ENCODE measurements at regions not wholly inside any gene's neighbourhood (a gene's known extent, or its start where the extent isn't known, plus 50 kb on each side); places are given as distances from the start of the nearest gene placed in this dataset.

- no peak for DNase-seq (ENCODE audit: insufficient read length)
- TF ChIP-seq POLR2A (IDR thresholded peaks at IDR 0.05; ENCODE audit: low read depth, low read length) = no peak
- TF ChIP-seq TAF1 (IDR thresholded peaks at IDR 0.05; ENCODE audit: borderline replicate concordance, low read depth, low read length) = no peak
- TF ChIP-seq POLR2AphosphoS5 (IDR thresholded peaks at IDR 0.05; ENCODE audit: low read depth, low read length) = no peak
- FAIRE-seq = no peak
Measured at GRCh38 chr16:76959166-76959565, 231.8 kb upstream of the MON1B start.

DNA sequence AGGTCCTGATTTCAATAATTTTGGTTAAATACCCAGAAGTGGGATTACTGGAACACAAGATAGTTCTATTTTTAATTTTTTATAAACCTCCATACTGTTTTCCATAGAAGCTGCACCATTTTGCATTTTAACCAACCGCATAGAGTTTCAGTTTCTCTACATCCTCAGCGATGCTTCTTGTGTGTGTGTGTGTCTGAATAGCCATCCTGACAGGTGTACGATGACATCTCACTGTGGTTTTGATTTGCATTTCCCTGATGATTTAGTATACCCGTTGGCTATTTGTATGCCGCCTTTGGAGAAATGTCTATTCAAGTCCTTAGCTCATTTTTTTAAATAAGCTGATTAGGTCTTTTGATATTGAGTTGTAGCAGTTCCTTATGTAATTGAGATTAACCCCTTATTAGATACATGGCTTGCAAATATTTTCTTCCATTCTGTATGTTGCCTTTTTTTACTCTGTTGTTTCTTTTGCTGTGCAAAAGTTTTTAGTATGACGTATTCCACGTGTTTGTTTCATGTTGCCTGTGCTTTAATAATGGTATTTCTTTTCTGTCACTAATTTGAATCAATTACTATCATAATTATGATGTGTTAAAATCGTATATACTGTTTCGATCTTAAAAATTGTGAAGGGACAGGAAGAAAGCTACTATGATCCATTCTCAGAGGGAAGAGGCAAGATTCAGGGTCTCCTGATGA, 227.2 kb upstream of the MON1B start:
- no peak for FAIRE-seq
- DNase-seq (ENCODE audit: insufficient read length) = no peak
- no peak for TF ChIP-seq POLR2A (IDR thresholded peaks at IDR 0.05; ENCODE audit: low read depth, low read length)
- no peak for TF ChIP-seq TAF1 (IDR thresholded peaks at IDR 0.05; ENCODE audit: borderline replicate concordance, low read depth, low read length)
- no peak for TF ChIP-seq POLR2AphosphoS5 (IDR thresholded peaks at IDR 0.05; ENCODE audit: low read depth, low read length)

DNA sequence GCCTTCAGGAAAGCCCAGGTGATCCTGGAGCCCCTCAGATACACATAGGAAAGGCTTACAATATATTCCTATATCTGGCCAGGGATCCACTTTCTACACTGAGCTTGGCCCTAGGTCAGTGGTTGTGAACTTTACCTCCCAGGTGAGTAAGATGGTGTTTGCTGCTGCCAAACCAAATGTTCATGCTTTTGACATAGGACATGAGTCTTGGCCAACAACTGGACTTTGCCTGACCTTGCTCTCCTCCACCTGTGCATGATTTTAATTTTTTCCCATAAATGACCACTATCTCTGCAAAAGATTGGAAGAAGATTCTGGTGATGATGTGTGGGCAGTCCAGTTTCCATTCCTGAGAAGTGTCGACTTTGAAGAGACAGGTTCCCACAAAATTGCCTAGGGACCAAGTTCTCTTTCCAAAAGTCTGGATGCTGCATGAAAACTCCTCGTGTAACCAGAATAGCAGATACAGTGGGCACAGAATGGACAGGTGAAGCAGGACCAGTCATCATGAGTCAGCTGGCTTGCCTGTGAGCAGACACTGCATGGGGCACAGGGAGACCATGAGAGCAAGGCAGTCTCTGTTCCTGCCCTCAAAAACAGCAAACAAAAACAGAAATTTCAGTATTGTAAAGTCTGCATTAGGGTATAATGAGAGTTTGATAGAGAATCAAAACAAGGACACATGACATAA, 226.4 kb upstream of the MON1B start:
- FAIRE-seq = no peak
- TF ChIP-seq POLR2AphosphoS5 (IDR thresholded peaks at IDR 0.05; ENCODE audit: low read depth, low read length) (no peak), TAF1 (IDR thresholded peaks at IDR 0.05; ENCODE audit: borderline replicate concordance, low read depth, low read length) (no peak), POLR2A (IDR thresholded peaks at IDR 0.05; ENCODE audit: low read depth, low read length) (no peak)
- no peak for DNase-seq (ENCODE audit: insufficient read length)

DNA sequence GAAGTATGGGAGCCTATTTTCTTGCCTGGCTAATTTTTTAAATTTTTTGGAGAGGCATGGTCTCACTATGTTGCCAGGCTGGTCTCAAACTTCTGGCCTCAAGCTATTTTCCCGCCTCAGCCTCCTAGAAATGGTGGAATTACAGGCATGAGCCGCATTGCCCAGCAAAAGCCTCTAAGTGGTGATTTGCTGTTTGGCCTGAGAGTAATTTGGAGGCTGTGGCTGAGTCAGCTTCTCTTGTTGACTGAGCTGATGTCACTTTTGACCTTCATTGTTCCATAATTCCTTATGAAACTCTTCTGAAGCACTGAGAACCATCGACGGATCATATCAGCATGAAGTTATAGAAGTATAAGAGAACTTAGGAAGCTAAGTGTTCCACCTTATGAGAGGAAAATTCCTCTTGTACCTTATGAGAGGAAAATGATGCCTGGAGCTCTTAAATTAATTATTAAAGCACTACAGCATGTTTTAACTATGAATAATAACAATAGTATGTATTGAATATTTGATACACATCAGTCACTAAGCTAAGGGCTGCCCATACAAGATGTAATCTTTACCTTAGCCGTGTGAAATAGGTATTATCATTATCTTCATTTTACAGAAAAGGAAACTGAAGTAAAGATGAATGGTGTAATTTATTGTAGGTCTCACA, 220.8 kb upstream of the MON1B start:
- TF ChIP-seq POLR2A (IDR thresholded peaks at IDR 0.05; ENCODE audit: low read depth, low read length) (no peak), TAF1 (IDR thresholded peaks at IDR 0.05; ENCODE audit: borderline replicate concordance, low read depth, low read length) (no peak), POLR2AphosphoS5 (IDR thresholded peaks at IDR 0.05; ENCODE audit: low read depth, low read length) (no peak)
- no peak for FAIRE-seq
- DNase-seq (ENCODE audit: insufficient read length) = no peak

DNA sequence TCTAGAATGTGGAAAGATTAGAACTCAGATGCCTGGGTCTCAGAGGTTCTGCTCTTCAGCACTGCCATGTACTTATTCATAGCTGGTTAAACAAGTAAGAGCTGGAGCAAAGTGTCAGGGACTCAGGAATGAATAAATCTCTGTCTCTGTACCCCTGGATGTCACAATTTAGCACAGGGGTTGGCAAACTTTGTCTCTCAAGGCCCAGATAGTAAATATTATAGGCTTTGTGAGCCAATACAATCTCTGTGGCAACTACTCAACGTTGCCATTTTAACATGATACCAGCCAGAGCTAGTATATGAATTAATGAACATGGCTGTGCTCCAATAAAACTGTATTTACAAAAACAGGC, 220.3 kb upstream of the MON1B start:
- TF ChIP-seq TAF1 (IDR thresholded peaks at IDR 0.05; ENCODE audit: borderline replicate concordance, low read depth, low read length) (no peak), POLR2AphosphoS5 (IDR thresholded peaks at IDR 0.05; ENCODE audit: low read depth, low read length) (no peak), POLR2A (IDR thresholded peaks at IDR 0.05; ENCODE audit: low read depth, low read length) (no peak)
- DNase-seq (ENCODE audit: insufficient read length) (no peak), FAIRE-seq (no peak)

GRCh38 chr16:76976101-76976500, 214.9 kb upstream of the MON1B start:
- FAIRE-seq (no peak), DNase-seq (ENCODE audit: insufficient read length) (no peak)
- TF ChIP-seq POLR2AphosphoS5 (IDR thresholded peaks at IDR 0.05; ENCODE audit: low read depth, low read length) (no peak), POLR2A (IDR thresholded peaks at IDR 0.05; ENCODE audit: low read depth, low read length) (no peak), TAF1 (IDR thresholded peaks at IDR 0.05; ENCODE audit: borderline replicate concordance, low read depth, low read length) (no peak)

- no peak for FAIRE-seq
- no peak for TF ChIP-seq POLR2AphosphoS5 (IDR thresholded peaks at IDR 0.05; ENCODE audit: low read depth, low read length)
- no peak for TF ChIP-seq TAF1 (IDR thresholded peaks at IDR 0.05; ENCODE audit: borderline replicate concordance, low read depth, low read length)
- TF ChIP-seq POLR2A (IDR thresholded peaks at IDR 0.05; ENCODE audit: low read depth, low read length) = no peak
- no peak for DNase-seq (ENCODE audit: insufficient read length)
Measured at GRCh38 chr16:76976756-76977155, 214.2 kb upstream of the MON1B start.

- TF ChIP-seq POLR2AphosphoS5 (IDR thresholded peaks at IDR 0.05; ENCODE audit: low read depth, low read length) (no peak), TAF1 (IDR thresholded peaks at IDR 0.05; ENCODE audit: borderline replicate concordance, low read depth, low read length) (no peak), POLR2A (IDR thresholded peaks at IDR 0.05; ENCODE audit: low read depth, low read length) (no peak)
- no peak for DNase-seq (ENCODE audit: insufficient read length)
- FAIRE-seq = no peak
Measured at GRCh38 chr16:76984196-76984595, 206.8 kb upstream of the MON1B start.

- no peak for TF ChIP-seq TAF1 (IDR thresholded peaks at IDR 0.05; ENCODE audit: borderline replicate concordance, low read depth, low read length)
- no peak for TF ChIP-seq POLR2AphosphoS5 (IDR thresholded peaks at IDR 0.05; ENCODE audit: low read depth, low read length)
- no peak for TF ChIP-seq POLR2A (IDR thresholded peaks at IDR 0.05; ENCODE audit: low read depth, low read length)
- no peak for FAIRE-seq
- no peak for DNase-seq (ENCODE audit: insufficient read length)
Measured at GRCh38 chr16:76985392-76986045, 205.5 kb upstream of the MON1B start.

DNA sequence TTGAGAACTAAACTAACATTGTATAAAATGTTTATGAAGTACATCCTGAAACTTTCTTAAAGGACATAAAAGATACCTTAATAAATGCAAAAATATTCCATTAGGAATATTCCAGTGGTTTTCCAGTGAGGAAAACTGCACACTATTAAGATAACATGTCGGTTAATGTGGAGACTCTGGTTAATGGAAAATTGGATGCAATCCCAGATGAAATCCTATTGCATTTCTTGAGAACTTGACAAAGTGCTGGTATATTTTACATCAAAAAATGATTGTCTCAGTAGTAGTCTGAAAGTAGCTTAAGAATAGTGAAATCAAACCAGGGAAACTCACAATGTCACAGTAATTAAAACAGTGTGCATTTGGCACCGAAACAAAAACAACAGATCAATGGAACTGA, 202.5 kb upstream of the MON1B start:
- no peak for FAIRE-seq
- TF ChIP-seq TAF1 (IDR thresholded peaks at IDR 0.05; ENCODE audit: borderline replicate concordance, low read depth, low read length) (no peak), POLR2A (IDR thresholded peaks at IDR 0.05; ENCODE audit: low read depth, low read length) (no peak), POLR2AphosphoS5 (IDR thresholded peaks at IDR 0.05; ENCODE audit: low read depth, low read length) (no peak)

DNA sequence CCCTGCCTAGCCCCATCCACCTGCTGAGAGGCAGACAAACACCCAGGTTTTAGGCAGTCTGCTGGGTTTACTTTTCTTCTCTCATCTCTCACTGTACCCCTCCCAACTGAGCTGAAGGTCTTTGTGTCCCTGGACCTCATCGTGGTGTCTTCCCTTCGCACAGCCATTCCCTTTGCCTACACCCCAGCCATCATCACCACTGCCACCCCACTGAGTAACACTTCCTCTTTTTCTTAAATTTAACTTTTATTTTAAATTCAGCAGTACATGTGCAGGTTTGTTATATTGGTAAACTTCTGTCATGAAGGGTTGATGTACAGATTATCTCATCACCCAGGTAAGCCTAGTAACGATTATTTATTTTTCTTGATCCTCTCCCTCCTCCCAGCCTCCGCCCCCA, 188.3 kb upstream of the MON1B start:
- no peak for FAIRE-seq
- TF ChIP-seq POLR2A (IDR thresholded peaks at IDR 0.05; ENCODE audit: low read depth, low read length) (no peak), POLR2AphosphoS5 (IDR thresholded peaks at IDR 0.05; ENCODE audit: low read depth, low read length) (no peak), TAF1 (IDR thresholded peaks at IDR 0.05; ENCODE audit: borderline replicate concordance, low read depth, low read length) (no peak)
- no peak for DNase-seq (ENCODE audit: insufficient read length)

More for the DNA sequence above, 202.5 kb upstream of the MON1B start:
- DNase-seq (ENCODE audit: insufficient read length) = no peak
